DND-41 (cell line): ENCODE measurements at regions not wholly inside any gene's neighbourhood (a gene's known extent, or its start where the extent isn't known, plus 50 kb on each side); places are given as distances from the start of the nearest gene placed in this dataset.

Experiments
- CTCF ChIP-seq: IDR thresholded peaks from 2 replicates; pipeline ENCODE4 v1.5.1; 2012; ENCODE audit warnings: borderline replicate concordance, low read length, moderate library complexity, mild to moderate bottlenecking; ENCODE audit not compliant: poor library complexity, severe bottlenecking; ENCODE audit errors: extremely low read depth
- EZH2 ChIP-seq: IDR thresholded peaks from 3 replicates; pipeline ENCODE4 v1.6.1; 2012; ENCODE audit warnings: borderline replicate concordance, low read depth, mild to moderate bottlenecking, moderate library complexity, low read length, inconsistent platforms; ENCODE audit not compliant: severe bottlenecking

- TF ChIP-seq CTCF, result no peak
- TF ChIP-seq EZH2, result no peak
Observed at GRCh38 chr9:26782899-26783298, 109.7 kb downstream of the CAAP1 start.
